K562 (cell line): ENCODE measurements at regions not wholly inside any gene's neighbourhood (a gene's known extent, or its start where the extent isn't known, plus 50 kb on each side); places are given as distances from the start of the nearest gene placed in this dataset.

ENCODE experiments used
- CBFB ChIP-seq: sonication (generic); formaldehyde crosslinking; IDR thresholded peaks from 2 replicates; pipeline ENCODE4 v1.4.0; 2020; ENCODE audit warnings: mild to moderate bottlenecking, missing genetic modification reagents
- CXXC5 ChIP-seq: fragments of 250-450 bp; sonication (Bioruptor Pico); IDR thresholded peaks from 2 replicates; pipeline ENCODE4 v1.8.0; 2022; ENCODE audit warnings: inconsistent platforms, mild to moderate bottlenecking, moderate library complexity
- ESRRA ChIP-seq: fragments of 450-650 bp; IDR thresholded peaks from 2 replicates; pipeline ENCODE4 v1.6.1; 2014; ENCODE audit warnings: low read depth, mild to moderate bottlenecking, moderate library complexity, borderline replicate concordance
- NFIC ChIP-seq: fragments of 450-650 bp; IDR thresholded peaks from 2 replicates; pipeline ENCODE4 v1.6.1; 2017; ENCODE audit warnings: mild to moderate bottlenecking, inconsistent platforms
- NFYB ChIP-seq: IDR thresholded peaks from 2 replicates; pipeline ENCODE4 v1.6.1; 2011; ENCODE audit warnings: mild to moderate bottlenecking, moderate library complexity; ENCODE audit not compliant: insufficient read length; ENCODE audit errors: extremely low read depth
- POLR2AphosphoS5 ChIP-seq: IDR thresholded peaks from 2 replicates; pipeline ENCODE4 v1.6.1; 2011; ENCODE audit warnings: mild to moderate bottlenecking, low read depth, low read length, moderate library complexity; ENCODE audit not compliant: control insufficient read depth, insufficient read depth
- PYGO2 ChIP-seq: fragments of 450-650 bp; IDR thresholded peaks from 2 replicates; pipeline ENCODE4 v1.6.1; 2016; ENCODE audit warnings: mild to moderate bottlenecking, missing genetic modification characterization, moderate library complexity, missing compliant biosample characterization
- RBFOX2 ChIP-seq: fragments of 200-400 bp; formaldehyde crosslinking; IDR thresholded peaks from 2 replicates; pipeline ENCODE4 v1.6.1; 2017; ENCODE audit warnings: low read depth, mild to moderate bottlenecking, low read length, moderate library complexity
- SAFB ChIP-seq: fragments of 200-400 bp; formaldehyde crosslinking; IDR thresholded peaks from 2 replicates; pipeline ENCODE4 v1.6.1; 2017; ENCODE audit warnings: low read depth, low read length, borderline replicate concordance
- SMARCA4 ChIP-seq: fragments of 450-650 bp; IDR thresholded peaks from 2 replicates; pipeline ENCODE4 v1.6.1; 2016
- YY1 ChIP-seq, 3 experiments: IDR thresholded peaks; 2 replicates each; pipeline ENCODE4 v1.6.1; 2011; ENCODE audit warnings: low read length in 2 of 3, mild to moderate bottlenecking in 2 of 3, moderate library complexity in 2 of 3, borderline replicate concordance in 1 of 3, control low read depth in 1 of 3, low read depth in 1 of 3; ENCODE audit not compliant: insufficient read depth in 3 of 3, insufficient replicate concordance in 2 of 3, control insufficient read depth in 1 of 3, insufficient read length in 1 of 3; ENCODE audit errors: extremely low read depth in 1 of 3
- ZNF239 ChIP-seq: fragments of 250-450 bp; sonication (Bioruptor Pico); IDR thresholded peaks from 2 replicates; pipeline ENCODE4 v1.4.0; 2020; ENCODE audit warnings: mild to moderate bottlenecking
- TF ChIP-seq, protein P1 (sequence below), 2 experiments: fragments of 450-650 bp; conservative IDR thresholded peaks; 2 replicates each; pipeline ENCODE4 v1.6.1; 2017; ENCODE audit warnings: mild to moderate bottlenecking in 2 of 2, moderate library complexity in 2 of 2

DNA sequence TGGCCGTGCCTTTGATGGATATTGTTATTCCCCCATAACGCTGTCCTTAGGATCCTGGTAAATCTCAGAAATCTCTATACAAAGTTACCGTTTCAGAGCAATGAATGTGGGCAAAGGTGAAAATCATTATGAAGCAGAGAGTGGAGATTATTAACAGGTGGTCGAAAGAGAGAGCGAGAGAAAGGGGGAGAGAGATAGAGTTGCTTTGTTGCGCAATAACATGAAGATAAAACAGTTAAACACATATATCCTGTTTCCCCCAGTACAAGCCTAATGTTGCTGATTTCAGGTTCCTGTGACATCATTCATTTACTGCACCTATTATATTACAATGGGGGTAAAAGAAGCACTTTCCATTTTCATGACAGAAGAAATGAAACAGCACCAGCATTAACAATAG is 535.4 kb upstream of the RBFOX1 start:
- TF ChIP-seq POLR2AphosphoS5 (no peak), CBFB (CRISPR knock-in tag) (no peak), NFYB (no peak), CXXC5 (CRISPR knock-in tag) (no peak), PYGO2 (tag) (no peak), ZNF239 (CRISPR knock-in tag) (no peak), YY1 (IDR thresholded peaks at IDR 0.05; ENCODE audit: borderline replicate concordance in 1 of 3, control insufficient read depth in 1 of 3, extremely low read depth in 1 of 3, insufficient read depth in 3 of 3, insufficient read length in 1 of 3, insufficient replicate concordance in 2 of 3, low read depth in 1 of 3, low read length in 2 of 3) (no peak), NFIC (no peak), SAFB (no peak), SMARCA4 (no peak), RBFOX2 (no peak), ESRRA (no peak)
- TF ChIP-seq, protein P1, sequence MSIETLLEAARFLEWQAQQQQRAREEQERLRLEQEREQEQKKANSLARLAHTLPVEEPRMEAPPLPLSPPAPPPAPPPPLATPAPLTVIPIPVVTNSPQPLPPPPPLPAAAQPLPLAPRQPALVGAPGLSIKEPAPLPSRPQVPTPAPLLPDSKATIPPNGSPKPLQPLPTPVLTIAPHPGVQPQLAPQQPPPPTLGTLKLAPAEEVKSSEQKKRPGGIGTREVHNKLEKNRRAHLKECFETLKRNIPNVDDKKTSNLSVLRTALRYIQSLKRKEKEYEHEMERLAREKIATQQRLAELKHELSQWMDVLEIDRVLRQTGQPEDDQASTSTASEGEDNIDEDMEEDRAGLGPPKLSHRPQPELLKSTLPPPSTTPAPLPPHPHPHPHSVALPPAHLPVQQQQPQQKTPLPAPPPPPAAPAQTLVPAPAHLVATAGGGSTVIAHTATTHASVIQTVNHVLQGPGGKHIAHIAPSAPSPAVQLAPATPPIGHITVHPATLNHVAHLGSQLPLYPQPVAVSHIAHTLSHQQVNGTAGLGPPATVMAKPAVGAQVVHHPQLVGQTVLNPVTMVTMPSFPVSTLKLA (conservative IDR thresholded peaks at IDR 0.05) = no peak
